DMS153 treated with DMSO at 0.1 percent for 48 hours (cell line): ENCODE measurements at regions not wholly inside any gene's neighbourhood (a gene's known extent, or its start where the extent isn't known, plus 50 kb on each side); places are given as distances from the start of the nearest gene placed in this dataset.
"Not testable (repeated sequence)": the region's sequence is repeated elsewhere in the genome, so short reads cannot be mapped to it uniquely, and the experiment has no call there.

ENCODE experiments used
- DNase-seq: peaks from one replicate; lab custom pipeline; 2025; ENCODE audit not compliant: unreplicated experiment; lab: John Stamatoyannopoulos, UW

- DNase-seq, result no peak
Measured at GRCh38 chr17:33680472-33680871, 387.4 kb upstream of the ASIC2 start.

GRCh38 chr17:33682599-33682998 is 389.5 kb upstream of the ASIC2 start:
- DNase-seq, result no peak

- no peak for DNase-seq
Measured at GRCh38 chr17:33684735-33685134, 391.6 kb upstream of the ASIC2 start.

GRCh38 chr17:33686171-33686570 is 393.1 kb upstream of the ASIC2 start:
- no peak for DNase-seq

- DNase-seq, result no peak
Measured at GRCh38 chr17:33687831-33688230, 394.7 kb upstream of the ASIC2 start.

GRCh38 chr17:33688771-33689170 is 395.7 kb upstream of the ASIC2 start:
- no peak for DNase-seq

- no peak for DNase-seq
Measured at GRCh38 chr17:33689725-33690124, 396.6 kb upstream of the ASIC2 start.

GRCh38 chr17:33695431-33695830 is 402.3 kb upstream of the ASIC2 start:
- DNase-seq, result no peak

GRCh38 chr17:33696102-33696501 is 403.0 kb upstream of the ASIC2 start:
- no peak for DNase-seq

GRCh38 chr17:33697557-33697956 is 404.5 kb upstream of the ASIC2 start:
- DNase-seq, result no peak

GRCh38 chr17:33701910-33702309 is 408.8 kb upstream of the ASIC2 start:
- no peak for DNase-seq

GRCh38 chr17:33704856-33705255 is 411.8 kb upstream of the ASIC2 start:
- DNase-seq, result no peak

GRCh38 chr17:33709881-33710280 is 416.8 kb upstream of the ASIC2 start:
- DNase-seq, result no peak

GRCh38 chr17:33712120-33712519 is 419.0 kb upstream of the ASIC2 start:
- no peak for DNase-seq

- no peak for DNase-seq
Measured at GRCh38 chr17:33716957-33717356, 423.9 kb upstream of the ASIC2 start.

- not testable (repeated sequence) for DNase-seq
Measured at GRCh38 chr17:33723736-33724135, 430.6 kb upstream of the ASIC2 start.

GRCh38 chr17:33725675-33726271 is 432.7 kb upstream of the ASIC2 start:
- DNase-seq, result peak; percentile 3

- no peak for DNase-seq
Measured at GRCh38 chr17:33730131-33730530, 437.0 kb upstream of the ASIC2 start.

- DNase-seq, result no peak
Measured at GRCh38 chr17:33732116-33732515, 439.0 kb upstream of the ASIC2 start.

GRCh38 chr17:33739714-33740113 is 446.6 kb upstream of the ASIC2 start:
- no peak for DNase-seq

- DNase-seq, result no peak
Measured at GRCh38 chr17:33745047-33745760, 452.1 kb upstream of the ASIC2 start.

GRCh38 chr17:33749171-33749570 is 456.1 kb upstream of the ASIC2 start:
- no peak for DNase-seq
